OCI-LY7 (cell line): ENCODE measurements at regions not wholly inside any gene's neighbourhood (a gene's known extent, or its start where the extent isn't known, plus 50 kb on each side); places are given as distances from the start of the nearest gene placed in this dataset.

Source experiments
- BruUV-seq: library from RNA; stranded (reverse); fragments of 400-500 nt; replicated peaks from 2 replicates; lab custom pipeline; 2021; lab: Mats Ljungman, UMichigan
- CTCF ChIA-PET: fragments of 300-600 bp; sonication (Branson Sonifier 250); formaldehyde crosslinking; loops from one replicate; lab custom pipeline; 2022; ENCODE audit warnings: antibody characterized with exemption; ENCODE audit not compliant: unreplicated experiment; lab: Charles Lee
- POLR2A ChIA-PET: fragments of 300-600 bp; sonication (Branson Sonifier 250); formaldehyde crosslinking; loops from one replicate; lab custom pipeline; 2022; ENCODE audit warnings: antibody characterized with exemption; lab: Charles Lee
- DNase-seq: peaks from one replicate; pipeline ENCODE4 v3.0.0-alpha.2; 2015; ENCODE audit warnings: low spot score
- H2AFZ ChIP-seq: fragments of 200-600 bp; sonication (generic), shearing (Covaris generic); 2 replicates; pipeline ENCODE4 v1.6.1; 2014; ENCODE audit warnings: mild to moderate bottlenecking, antibody characterized with exemption, low read length, moderate library complexity
- H3K27ac ChIP-seq: fragments of 200-600 bp; sonication (generic); 2 replicates; pipeline ENCODE4 v1.5.1; 2014; ENCODE audit warnings: mixed run types, low read depth, mild to moderate bottlenecking, moderate library complexity, low read length, inconsistent platforms; ENCODE audit not compliant: poor library complexity, severe bottlenecking
- H3K36me3 ChIP-seq: fragments of 200-600 bp; sonication (generic); 2 replicates; pipeline ENCODE4 v1.6.1; 2014; ENCODE audit warnings: mild to moderate bottlenecking, antibody characterized with exemption, low read length, moderate library complexity, mixed read lengths; ENCODE audit not compliant: insufficient read depth
- H3K4me1 ChIP-seq: fragments of 200-600 bp; sonication (generic); 2 replicates; pipeline ENCODE4 v1.5.1; 2014; ENCODE audit warnings: mild to moderate bottlenecking, low read length; ENCODE audit not compliant: insufficient read depth, poor library complexity, severe bottlenecking
- H3K4me2 ChIP-seq: fragments of 200-600 bp; sonication (generic); 2 replicates; pipeline ENCODE4 v1.6.1; 2014; ENCODE audit warnings: mild to moderate bottlenecking, low read length
- H3K4me3 ChIP-seq: fragments of 200-600 bp; sonication (generic); 2 replicates; pipeline ENCODE4 v1.5.1; 2014; ENCODE audit warnings: mild to moderate bottlenecking, low read depth, low read length; ENCODE audit not compliant: poor library complexity, severe bottlenecking
- H3K79me2 ChIP-seq: fragments of 200-600 bp; sonication (generic); 2 replicates; pipeline ENCODE4 v1.6.1; 2016; ENCODE audit warnings: low read depth, mild to moderate bottlenecking, low read length, moderate library complexity, mixed read lengths; ENCODE audit not compliant: insufficient read depth
- H3K9me2 ChIP-seq: fragments of 200-600 bp; sonication (generic); 2 replicates; pipeline ENCODE4 v1.6.1; 2016; ENCODE audit warnings: mild to moderate bottlenecking, low read length, mixed read lengths; ENCODE audit not compliant: insufficient read depth
- H3K9me3 ChIP-seq: fragments of 200-600 bp; sonication (generic); 2 replicates; pipeline ENCODE4 v1.6.1; 2014; ENCODE audit warnings: mild to moderate bottlenecking, mixed run types, low read length, mixed read lengths
- H4K20me1 ChIP-seq: fragments of 200-600 bp; sonication (generic); 2 replicates; pipeline ENCODE4 v1.6.1; 2014; ENCODE audit warnings: mild to moderate bottlenecking, antibody characterized with exemption, low read length, moderate library complexity, mixed read lengths; ENCODE audit not compliant: insufficient read depth
- EZH2phosphoT487 ChIP-seq: fragments of 200-600 bp; sonication (generic); IDR thresholded peaks from 2 replicates; pipeline ENCODE4 v1.6.1; 2018; ENCODE audit warnings: low read depth, borderline replicate concordance, mild to moderate bottlenecking, mixed run types, antibody characterized with exemption, low read length, moderate library complexity, mixed read lengths
- intact Hi-C: fragments of 100-400 bp; cut with micrococcal nuclease; formaldehyde crosslinking; loops from one replicate; pipeline ENCODE4 v1.10.0; 2022; ENCODE audit not compliant: unreplicated experiment
- TF ChIP-seq, protein P1 (sequence below): fragments of 200-600 bp; sonication (generic); conservative IDR thresholded peaks from 2 replicates; pipeline ENCODE4 v1.5.1; 2014; ENCODE audit warnings: mild to moderate bottlenecking, antibody characterized with exemption, low read length, moderate library complexity, mixed read lengths

DNA sequence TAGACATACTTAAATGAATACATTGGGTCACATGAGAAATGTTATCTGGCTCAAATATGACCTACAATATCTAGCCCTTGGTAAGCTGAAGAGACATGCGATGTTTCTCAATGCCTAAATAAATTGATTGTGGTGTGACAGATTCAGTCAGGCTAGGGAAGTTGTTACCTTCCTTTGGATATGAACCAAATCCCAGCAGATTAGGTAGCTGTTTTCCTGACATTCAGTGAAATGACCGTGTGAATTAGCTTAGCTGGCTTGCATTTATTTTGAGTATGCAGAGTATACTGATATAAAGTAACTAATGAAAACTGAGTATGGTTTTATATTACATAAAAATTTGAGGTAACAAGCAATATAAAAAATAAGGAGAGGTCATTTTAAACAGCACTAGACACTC, 288.2 kb downstream of the GJA1 start:
- ChIA-PET POLR2A (interaction anchor here (0.6 kb wide), 1 partner anchor 564 kb away, joined by 3 read pairs; no protein-coding TSS in a partner anchor), CTCF (no interaction called here)
- Histone ChIP-seq H3K9me3 (no peaks in the 10 kb centered on the region), H3K27ac (no peak overlapping the region), H3K4me2 (no peak overlapping the region), H3K9me2 (no peaks in the 10 kb centered on the region), H3K79me2 (no peaks in the 10 kb centered on the region), H4K20me1 (no peaks in the 10 kb centered on the region), H2AFZ (no peak overlapping the region), H3K4me1 (no peaks in the 10 kb centered on the region), H3K36me3 (no peaks in the 10 kb centered on the region), H3K4me3 (no peak overlapping the region)
- no peak for DNase-seq
- intact Hi-C loops, result no loop called here
- TF ChIP-seq, protein P1, sequence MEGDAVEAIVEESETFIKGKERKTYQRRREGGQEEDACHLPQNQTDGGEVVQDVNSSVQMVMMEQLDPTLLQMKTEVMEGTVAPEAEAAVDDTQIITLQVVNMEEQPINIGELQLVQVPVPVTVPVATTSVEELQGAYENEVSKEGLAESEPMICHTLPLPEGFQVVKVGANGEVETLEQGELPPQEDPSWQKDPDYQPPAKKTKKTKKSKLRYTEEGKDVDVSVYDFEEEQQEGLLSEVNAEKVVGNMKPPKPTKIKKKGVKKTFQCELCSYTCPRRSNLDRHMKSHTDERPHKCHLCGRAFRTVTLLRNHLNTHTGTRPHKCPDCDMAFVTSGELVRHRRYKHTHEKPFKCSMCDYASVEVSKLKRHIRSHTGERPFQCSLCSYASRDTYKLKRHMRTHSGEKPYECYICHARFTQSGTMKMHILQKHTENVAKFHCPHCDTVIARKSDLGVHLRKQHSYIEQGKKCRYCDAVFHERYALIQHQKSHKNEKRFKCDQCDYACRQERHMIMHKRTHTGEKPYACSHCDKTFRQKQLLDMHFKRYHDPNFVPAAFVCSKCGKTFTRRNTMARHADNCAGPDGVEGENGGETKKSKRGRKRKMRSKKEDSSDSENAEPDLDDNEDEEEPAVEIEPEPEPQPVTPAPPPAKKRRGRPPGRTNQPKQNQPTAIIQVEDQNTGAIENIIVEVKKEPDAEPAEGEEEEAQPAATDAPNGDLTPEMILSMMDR, result no peak
- no peak for TF ChIP-seq EZH2phosphoT487
- BruUV-seq, result no TSS peak

DNA sequence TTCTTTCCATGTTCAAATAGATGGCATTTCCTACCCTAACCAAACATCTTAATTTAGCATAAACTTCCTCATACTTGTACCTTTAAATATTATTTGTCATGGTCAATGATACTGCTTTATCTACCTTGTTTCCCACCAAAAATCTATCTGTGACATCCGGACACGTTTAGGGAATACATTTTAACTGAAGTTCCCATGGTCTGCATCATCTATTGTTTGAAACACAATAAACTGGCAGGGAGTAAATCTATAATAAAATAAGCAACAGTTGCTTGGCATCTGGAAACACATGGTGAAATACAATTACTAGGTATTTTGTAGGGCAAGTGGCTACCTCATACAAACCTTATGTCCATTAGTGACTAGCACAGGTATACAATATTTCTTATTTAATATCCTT, 289.1 kb downstream of the GJA1 start:
- no peaks in the 10 kb centered on the region for H3K9me3 ChIP-seq
- TF ChIP-seq, protein P1, result no peak
- no peak for TF ChIP-seq EZH2phosphoT487
- no peak overlapping the region for H3K27ac ChIP-seq
- intact Hi-C loops, result no loop called here
- H3K4me2 ChIP-seq, result no peak overlapping the region
- H3K9me2 ChIP-seq, result no peaks in the 10 kb centered on the region
- BruUV-seq, result no TSS peak
- no peaks in the 10 kb centered on the region for H3K79me2 ChIP-seq
- H2AFZ ChIP-seq, result no peak overlapping the region
- H3K4me3 ChIP-seq, result no peak overlapping the region
- H4K20me1 ChIP-seq, result no peaks in the 10 kb centered on the region
- H3K36me3 ChIP-seq, result no peaks in the 10 kb centered on the region
- ChIA-PET POLR2A (interaction anchor here (0.6 kb wide), 1 partner anchor 67 kb away, joined by 3 read pairs; no protein-coding TSS in a partner anchor), CTCF (no interaction called here)
- DNase-seq, result no peak
- H3K4me1 ChIP-seq, result no peaks in the 10 kb centered on the region

DNA sequence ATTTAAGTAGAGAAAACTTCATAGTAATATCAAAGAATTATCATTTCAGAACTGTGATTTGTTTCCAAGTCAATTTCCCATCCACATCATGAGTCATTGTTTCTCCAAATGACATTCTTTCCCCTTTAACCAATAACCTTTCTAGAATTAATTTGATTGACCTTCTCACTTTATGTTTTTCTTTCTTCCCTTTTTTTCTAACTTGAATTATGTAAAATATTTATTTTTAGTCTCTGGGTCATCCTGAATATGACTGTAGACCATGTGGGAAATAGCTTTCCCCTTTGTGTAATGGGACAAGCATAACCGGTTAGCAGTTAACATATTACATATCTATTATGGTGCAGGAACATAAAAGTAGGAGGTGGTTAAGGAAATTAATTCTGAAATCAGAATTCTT, 291.1 kb downstream of the GJA1 start:
- Histone ChIP-seq H3K9me3 (no peaks in the 10 kb centered on the region), H3K9me2 (no peaks in the 10 kb centered on the region), H3K79me2 (no peaks in the 10 kb centered on the region), H3K4me3 (no peak overlapping the region), H3K4me2 (no peak overlapping the region), H3K27ac (no peak overlapping the region), H4K20me1 (no peaks in the 10 kb centered on the region), H3K4me1 (no peaks in the 10 kb centered on the region), H2AFZ (no peak overlapping the region), H3K36me3 (no peaks in the 10 kb centered on the region)
- no peak for DNase-seq
- POLR2A ChIA-PET, result interaction anchor here (0.6 to 0.8 kb wide), 4 partner anchors 9 to 335 kb away, joined by 3 to 4 read pairs (median 3); no protein-coding TSS in a partner anchor
- CTCF ChIA-PET, result no interaction called here
- intact Hi-C loops, result no loop called here
- TF ChIP-seq, protein P1, result no peak
- TF ChIP-seq EZH2phosphoT487, result no peak
- no TSS peak for BruUV-seq
